PC-9 (cell line): ENCODE measurements at regions not wholly inside any gene's neighbourhood (a gene's known extent, or its start where the extent isn't known, plus 50 kb on each side); places are given as distances from the start of the nearest gene placed in this dataset.

Source experiments
- CTCF ChIP-seq: fragments of 200-600 bp; sonication (generic); conservative IDR thresholded peaks from 2 replicates; pipeline ENCODE4 v1.6.1; 2017; ENCODE audit warnings: mixed run types, antibody characterized with exemption, mild to moderate bottlenecking, moderate library complexity
- EZH2 ChIP-seq: fragments of 200-600 bp; sonication (generic); IDR thresholded peaks from 2 replicates; pipeline ENCODE4 v1.8.0; 2017; ENCODE audit warnings: antibody characterized with exemption, low read depth

GRCh38 chr7:70944516-70944915 is 187.4 kb upstream of the GALNT17 start:
- TF ChIP-seq EZH2, result no peak
- no peak for TF ChIP-seq CTCF
